RKO (cell line): ENCODE measurements at regions not wholly inside any gene's neighbourhood (a gene's known extent, or its start where the extent isn't known, plus 50 kb on each side); places are given as distances from the start of the nearest gene placed in this dataset.

Experiments
- DNase-seq: peaks from one replicate; pipeline ENCODE4 v3.0.0-alpha.2; 2016; ENCODE audit warnings: low spot score

DNA sequence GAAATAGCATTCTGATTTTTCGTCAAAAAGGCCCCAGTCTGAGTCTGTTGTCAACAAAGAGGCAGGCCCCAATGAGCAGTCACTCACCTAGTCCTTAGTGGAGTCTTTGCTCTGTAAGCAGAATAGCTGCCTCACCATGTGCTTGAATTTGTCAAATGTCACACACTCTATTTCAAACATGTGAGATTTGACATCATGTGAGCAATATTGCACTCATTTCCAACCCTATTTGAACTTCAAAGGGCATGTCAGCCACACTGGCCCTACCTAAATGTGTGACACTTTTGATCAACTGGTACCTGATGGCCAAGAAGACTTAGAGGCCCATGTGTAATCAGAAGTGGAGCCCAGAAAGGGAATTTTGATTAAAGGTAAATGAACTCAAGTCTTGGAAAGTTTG lies 59.4 kb upstream of the PLAC1 start:
- no peak for DNase-seq

GRCh38 chrX:134716620-134717012 lies 58.3 kb upstream of the PLAC1 start:
- DNase-seq = no peak

GRCh38 chrX:134715930-134716619 lies 57.8 kb upstream of the PLAC1 start:
- DNase-seq = no peak

GRCh38 chrX:134714633-134715110 lies 56.4 kb upstream of the PLAC1 start:
- DNase-seq = no peak

DNA sequence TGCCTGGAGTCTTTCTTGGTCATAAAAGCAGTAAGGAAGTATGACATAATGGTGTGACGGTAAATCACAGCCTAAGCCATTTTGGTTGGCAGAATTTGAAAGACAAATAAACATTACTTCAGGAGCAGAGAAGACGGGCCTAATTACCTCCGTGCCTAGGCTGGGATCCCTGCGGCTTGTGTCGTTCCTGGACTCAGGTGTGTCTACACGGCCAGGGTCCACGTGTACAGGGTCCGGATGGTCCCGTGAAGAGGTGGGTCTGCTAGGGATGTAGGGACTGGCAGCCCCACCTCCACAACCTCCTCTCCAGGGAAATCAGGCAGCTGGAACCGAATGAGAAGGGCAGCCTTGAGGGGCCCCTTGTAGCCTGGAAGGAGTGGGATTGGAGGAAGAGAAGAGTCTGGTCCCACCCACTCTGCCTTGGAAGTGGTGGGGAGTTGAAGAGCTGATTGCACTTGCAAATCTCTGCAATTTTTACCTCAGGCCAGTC lies 55.4 kb upstream of the PLAC1 start:
- DNase-seq = no peak

DNA sequence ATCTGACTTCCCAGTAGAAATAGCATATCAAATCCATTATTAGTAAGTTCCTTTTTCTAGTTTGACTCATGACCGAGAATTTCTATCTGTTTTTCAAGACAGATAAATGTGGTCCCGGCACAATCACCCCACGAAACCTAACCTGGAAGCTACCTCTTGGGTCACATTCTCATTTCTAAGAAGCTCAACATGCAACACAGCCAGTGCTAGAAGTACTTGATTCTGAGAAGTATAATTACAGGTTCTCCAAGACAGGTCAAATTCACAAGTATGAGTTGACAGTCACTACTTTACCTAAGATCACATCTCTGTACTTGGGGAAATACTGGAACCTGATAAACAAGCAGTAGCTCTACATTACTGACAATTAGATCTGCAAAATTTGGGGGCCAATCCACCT lies 54.0 kb upstream of the PLAC1 start:
- no peak for DNase-seq

DNA sequence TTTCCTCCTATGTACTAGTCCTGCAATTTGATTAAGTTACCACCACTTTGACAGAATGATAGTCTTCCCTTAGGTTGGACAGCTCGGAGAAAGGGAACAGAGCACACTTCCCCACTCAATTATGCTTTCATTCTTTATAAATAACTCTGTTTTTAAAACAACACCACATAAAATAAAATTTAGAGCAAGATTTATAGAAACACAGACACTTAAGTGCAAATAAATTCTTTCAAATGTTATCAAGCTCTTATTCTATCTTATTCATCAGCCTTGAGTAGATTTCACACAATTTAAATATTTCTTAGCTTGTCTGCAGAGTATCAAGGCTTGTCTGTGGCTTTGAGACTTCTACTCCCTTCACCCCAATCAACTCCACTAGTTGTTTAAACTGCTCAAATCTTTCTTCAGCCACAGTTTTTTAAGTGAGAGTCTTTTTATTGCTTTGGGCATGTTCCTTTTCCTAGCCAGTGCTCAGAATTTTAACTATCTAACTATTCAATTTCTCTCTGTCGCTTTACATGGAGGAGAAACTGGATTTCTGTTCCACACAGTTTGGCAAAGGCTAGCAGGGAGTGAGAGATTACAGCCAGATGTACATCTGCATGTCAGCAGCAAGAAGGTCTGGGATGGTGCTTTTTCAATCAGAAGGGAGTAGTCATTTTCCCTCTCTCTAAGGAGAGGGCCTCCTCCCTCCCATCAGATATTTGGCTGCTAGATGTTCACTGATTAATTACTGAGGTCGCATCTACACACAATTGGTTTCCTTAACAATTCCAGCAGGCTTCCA lies 53.1 kb upstream of the PLAC1 start:
- no peak for DNase-seq
